A549 (cell line): ENCODE measurements at regions not wholly inside any gene's neighbourhood (a gene's known extent, or its start where the extent isn't known, plus 50 kb on each side); places are given as distances from the start of the nearest gene placed in this dataset.

Experiments used
- CEBPB ChIP-seq, 2 experiments: fragments of >200 bp in 1 of 2; sonication (Bioruptor Twin) in 1 of 2; formaldehyde crosslinking in 1 of 2; IDR thresholded peaks; 2 replicates each; pipeline ENCODE4 v1.6.1; 2012 to 2016
- ESRRA ChIP-seq: fragments of 150-350 bp; IDR thresholded peaks from 2 replicates; pipeline ENCODE4 v1.6.1; 2014; ENCODE audit warnings: mild to moderate bottlenecking, low read length, borderline replicate concordance
- FOSL2 ChIP-seq, 2 experiments: fragments of 450-650 bp in 1 of 2; fragments of >200 bp in 1 of 2; sonication (Bioruptor Twin) in 1 of 2; formaldehyde crosslinking; IDR thresholded peaks; 2 replicates each; pipeline versions ENCODE4 v1.5.0 to v1.6.1; 2016 to 2020; ENCODE audit warnings: mild to moderate bottlenecking in 1 of 2, moderate library complexity in 1 of 2
- HDAC2 ChIP-seq: fragments of 200-600 bp; sonication (generic); IDR thresholded peaks from 2 replicates; pipeline ENCODE4 v1.6.1; 2016
- NFE2L2 ChIP-seq: fragments of 150-350 bp; conservative IDR thresholded peaks from 2 replicates; pipeline ENCODE4 v1.6.1; 2014; ENCODE audit warnings: low read length
- POLR2A ChIP-seq: IDR thresholded peaks from 2 replicates; pipeline ENCODE4 v1.6.1; 2012; ENCODE audit warnings: mild to moderate bottlenecking, low read length
- RFX5 ChIP-seq: fragments of 450-650 bp; IDR thresholded peaks from 2 replicates; pipeline ENCODE4 v1.7.1; 2014; ENCODE audit warnings: antibody characterized with exemption, mild to moderate bottlenecking, moderate library complexity
- RNF2 ChIP-seq: fragments of 200-600 bp; sonication (generic); IDR thresholded peaks from 2 replicates; pipeline ENCODE4 v1.6.1; 2016; ENCODE audit warnings: low read depth, mild to moderate bottlenecking, antibody characterized with exemption, moderate library complexity, borderline replicate concordance
- USF2 ChIP-seq: fragments of 450-650 bp; IDR thresholded peaks from 2 replicates; pipeline ENCODE4 v1.6.1; 2014; ENCODE audit warnings: antibody characterized with exemption
- TF ChIP-seq, protein P1 (sequence below): fragments of >200 bp; sonication (Bioruptor Twin); formaldehyde crosslinking; IDR thresholded peaks from 3 replicates; pipeline ENCODE4 v1.5.1; 2016

DNA sequence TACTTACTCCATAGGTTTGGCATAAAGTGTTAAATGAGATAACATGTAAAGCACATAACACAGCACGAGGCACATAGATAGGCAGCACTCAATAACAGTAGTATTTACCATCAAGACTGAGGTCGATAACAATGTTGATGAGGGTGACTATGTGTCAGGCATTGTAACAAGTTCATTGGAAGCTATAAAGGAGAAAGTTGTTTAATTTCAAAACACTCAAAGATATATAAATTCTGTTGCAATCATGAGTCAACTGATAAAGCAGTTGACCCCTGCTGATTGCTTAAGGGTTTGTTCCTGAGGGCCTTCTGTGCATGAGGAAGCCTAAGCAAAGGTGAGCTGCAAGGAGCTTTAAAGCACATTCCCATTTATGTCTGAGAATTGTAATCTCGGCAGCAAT lies 760.5 kb downstream of the SATB2 start:
- TF ChIP-seq USF2, result no peak
- TF ChIP-seq, protein P1, sequence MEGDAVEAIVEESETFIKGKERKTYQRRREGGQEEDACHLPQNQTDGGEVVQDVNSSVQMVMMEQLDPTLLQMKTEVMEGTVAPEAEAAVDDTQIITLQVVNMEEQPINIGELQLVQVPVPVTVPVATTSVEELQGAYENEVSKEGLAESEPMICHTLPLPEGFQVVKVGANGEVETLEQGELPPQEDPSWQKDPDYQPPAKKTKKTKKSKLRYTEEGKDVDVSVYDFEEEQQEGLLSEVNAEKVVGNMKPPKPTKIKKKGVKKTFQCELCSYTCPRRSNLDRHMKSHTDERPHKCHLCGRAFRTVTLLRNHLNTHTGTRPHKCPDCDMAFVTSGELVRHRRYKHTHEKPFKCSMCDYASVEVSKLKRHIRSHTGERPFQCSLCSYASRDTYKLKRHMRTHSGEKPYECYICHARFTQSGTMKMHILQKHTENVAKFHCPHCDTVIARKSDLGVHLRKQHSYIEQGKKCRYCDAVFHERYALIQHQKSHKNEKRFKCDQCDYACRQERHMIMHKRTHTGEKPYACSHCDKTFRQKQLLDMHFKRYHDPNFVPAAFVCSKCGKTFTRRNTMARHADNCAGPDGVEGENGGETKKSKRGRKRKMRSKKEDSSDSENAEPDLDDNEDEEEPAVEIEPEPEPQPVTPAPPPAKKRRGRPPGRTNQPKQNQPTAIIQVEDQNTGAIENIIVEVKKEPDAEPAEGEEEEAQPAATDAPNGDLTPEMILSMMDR, result no peak
- no peak for TF ChIP-seq POLR2A
- no peak for TF ChIP-seq NFE2L2
- TF ChIP-seq RNF2, result no peak
- no peak for TF ChIP-seq RFX5
- no peak for TF ChIP-seq CEBPB (IDR thresholded peaks at IDR 0.05)
- TF ChIP-seq ESRRA, result no peak
- TF ChIP-seq FOSL2 (IDR thresholded peaks at IDR 0.05), result no peak
- no peak for TF ChIP-seq FOSL2 (CRISPR knock-in tag; IDR thresholded peaks at IDR 0.05)
- TF ChIP-seq HDAC2, result no peak
